CD14-positive monocyte (primary cell): ENCODE measurements at regions not wholly inside any gene's neighbourhood (a gene's known extent, or its start where the extent isn't known, plus 50 kb on each side); places are given as distances from the start of the nearest gene placed in this dataset.

Source experiments
- DNase-seq, 3 donors: peaks; one replicate each; pipeline ENCODE4 v3.0.0-alpha.2; 2011 to 2022
- H2AFZ ChIP-seq: 2 replicates; pipeline ENCODE4 v1.6.0; 2012; ENCODE audit warnings: mild to moderate bottlenecking, low read depth, low read length, inconsistent platforms; ENCODE audit not compliant: insufficient read depth, poor library complexity, severe bottlenecking
- H3K27ac ChIP-seq, 2 donors: 1 replicate in 1 of 2; 2 replicates in 1 of 2; pipeline ENCODE4 v1.5.1; 2012 to 2013; ENCODE audit warnings: low read length in 2 of 2, control low read depth in 1 of 2, inconsistent platforms in 1 of 2, low read depth in 1 of 2, mild to moderate bottlenecking in 1 of 2
- H3K27me3 ChIP-seq, 2 donors: one replicate each; pipeline versions ENCODE4 v1.6.0 to v1.6.1; 2011 to 2013; ENCODE audit warnings: low read length in 2 of 2; ENCODE audit not compliant: control insufficient read depth in 2 of 2, insufficient read depth in 2 of 2
- H3K36me3 ChIP-seq, 2 donors: replicated peaks in 1 of 2; 1 replicate in 1 of 2; 2 replicates in 1 of 2; pipeline versions ENCODE4 v1.5.1 to v1.6.1; 2012 to 2013; ENCODE audit warnings: low read length in 2 of 2, control low read depth in 1 of 2, inconsistent platforms in 1 of 2, mild to moderate bottlenecking in 1 of 2; ENCODE audit not compliant: insufficient read depth in 2 of 2, control insufficient read depth in 1 of 2
- H3K4me1 ChIP-seq, 2 donors: 1 replicate in 1 of 2; 2 replicates in 1 of 2; pipeline versions ENCODE4 v1.5.1 to v1.6.1; 2012 to 2013; ENCODE audit warnings: low read length in 2 of 2, control low read depth in 1 of 2, inconsistent platforms in 1 of 2, mild to moderate bottlenecking in 1 of 2, moderate library complexity in 1 of 2; ENCODE audit not compliant: insufficient read depth in 2 of 2, control insufficient read depth in 1 of 2
- H3K4me2 ChIP-seq: replicated peaks from 2 replicates; pipeline ENCODE3; 2012; ENCODE audit warnings: low read length, moderate library complexity, mild to moderate bottlenecking; ENCODE audit not compliant: poor library complexity, severe bottlenecking; ENCODE audit errors: extremely low read depth
- H3K4me3 ChIP-seq, 3 experiments: fragments of 200-600 bp in 1 of 3; sonication (generic) in 1 of 3; replicated peaks in 1 of 3; 1 replicate in 2 of 3; 2 replicates in 1 of 3; pipeline ENCODE4 v1.5.1; 2011 to 2013; ENCODE audit warnings: low read length in 3 of 3, mild to moderate bottlenecking in 3 of 3, control low read depth in 2 of 3, low read depth in 2 of 3, inconsistent platforms in 1 of 3, moderate library complexity in 1 of 3
- H3K79me2 ChIP-seq: 2 replicates; pipeline ENCODE4 v1.6.0; 2012; ENCODE audit warnings: mild to moderate bottlenecking, control low read depth, inconsistent platforms, low read length, moderate library complexity; ENCODE audit not compliant: insufficient read depth
- H3K9ac ChIP-seq: 2 replicates; pipeline ENCODE4 v1.6.0; 2017; ENCODE audit warnings: low read length, mild to moderate bottlenecking; ENCODE audit not compliant: insufficient read depth, poor library complexity, severe bottlenecking
- H3K9me3 ChIP-seq, 2 donors: replicated peaks in 1 of 2; 1 replicate in 1 of 2; 2 replicates in 1 of 2; pipeline versions ENCODE4 v1.5.1 to v1.6.1; 2012 to 2013; ENCODE audit warnings: low read length in 2 of 2, control low read depth in 1 of 2; ENCODE audit not compliant: control insufficient read depth in 1 of 2, insufficient read depth in 1 of 2
- H4K20me1 ChIP-seq: 2 replicates; pipeline ENCODE4 v1.6.0; 2012; ENCODE audit warnings: mild to moderate bottlenecking, low read length, control low read depth, moderate library complexity; ENCODE audit not compliant: insufficient read depth
- H3K27ac Mint-ChIP-seq, 7 donors: one replicate each; pipeline ENCODE4 v1.8.0; 2020; ENCODE audit warnings: mild to moderate bottlenecking in 7 of 7, mixed read lengths in 7 of 7, moderate library complexity in 6 of 7, inconsistent platforms in 2 of 7
- H3K27me3 Mint-ChIP-seq, 3 donors: one replicate each; pipeline ENCODE4 v1.8.0; 2021 to 2022; ENCODE audit warnings: low read depth in 3 of 3, mild to moderate bottlenecking in 3 of 3, mixed read lengths in 3 of 3, moderate library complexity in 3 of 3, inconsistent platforms in 1 of 3
- H3K36me3 Mint-ChIP-seq, 2 donors: one replicate each; pipeline ENCODE4 v1.8.0; 2020; ENCODE audit warnings: mixed read lengths in 2 of 2, inconsistent platforms in 1 of 2, mild to moderate bottlenecking in 1 of 2
- H3K4me1 Mint-ChIP-seq: one replicate; pipeline ENCODE4 v1.8.0; 2020; ENCODE audit warnings: mild to moderate bottlenecking, mixed read lengths
- H3K4me3 Mint-ChIP-seq, 2 donors: one replicate each; pipeline ENCODE4 v1.8.0; 2020; ENCODE audit warnings: mild to moderate bottlenecking in 2 of 2, mixed read lengths in 2 of 2, moderate library complexity in 1 of 2
- H3K9me3 Mint-ChIP-seq, 7 donors: one replicate each; pipeline ENCODE4 v1.8.0; 2020 to 2022; ENCODE audit warnings: mixed read lengths in 7 of 7, mild to moderate bottlenecking in 6 of 7, moderate library complexity in 6 of 7, inconsistent platforms in 2 of 7
- WGBS: methylation state at CpG from one replicate; pipeline ENCODE4 v1.1.5; 2013; ENCODE audit warnings: missing lambda C conversion rate; ENCODE audit not compliant: insufficient coverage; 5-methylcytosine and 5-hydroxymethylcytosine counted together
- intact Hi-C, 2 donors: fragments of 100-400 bp; cut with micrococcal nuclease; formaldehyde crosslinking; loops; one replicate each; pipeline versions ENCODE4 v1.15.0 to v1.15.1; 2023
- TF ChIP-seq, protein P1 (sequence below): fragments of 200-600 bp; IDR thresholded peaks from one replicate; pipeline ENCODE4 v1.8.0; 2022; ENCODE audit warnings: antibody characterized with exemption, mild to moderate bottlenecking

DNA sequence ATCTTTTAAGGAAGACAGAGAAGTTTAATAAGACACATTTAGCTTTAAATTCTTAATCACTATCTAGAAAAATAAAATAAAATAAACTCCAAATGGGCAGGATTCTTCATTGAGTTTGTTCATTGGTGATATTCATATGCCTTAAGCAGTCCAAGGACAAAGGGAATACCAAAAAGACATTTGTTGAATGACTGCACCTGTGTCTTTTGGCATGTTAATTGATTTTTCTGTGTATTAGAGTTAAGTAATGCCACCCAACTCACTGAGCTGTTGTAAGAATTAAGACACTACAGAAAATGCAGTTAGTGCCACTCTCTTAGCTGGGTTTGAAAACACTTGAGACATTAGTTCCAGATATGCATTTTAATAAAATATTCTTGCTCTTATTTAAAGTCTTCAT lies 683.6 kb upstream of the ROBO1 start:
- no peaks in the 10 kb centered on the region for H3K36me3 ChIP-seq
- H2AFZ ChIP-seq = no peak overlapping the region
- Mint-ChIP-seq H3K4me1 (no peaks in the 10 kb centered on the region), H3K27me3 (no peaks in the 10 kb centered on the region), H3K27ac (no peak overlapping the region), H3K9me3 (no peaks in the 10 kb centered on the region), H3K4me3 (no peak overlapping the region), H3K36me3 (no peaks in the 10 kb centered on the region)
- intact Hi-C loops = no loop called here
- H3K4me3 ChIP-seq = no peak overlapping the region
- no peaks in the 10 kb centered on the region for H3K79me2 ChIP-seq
- no peak overlapping the region for H3K4me2 ChIP-seq
- no peak overlapping the region for H3K9ac ChIP-seq
- no peaks in the 10 kb centered on the region for H3K27me3 ChIP-seq
- H4K20me1 ChIP-seq = no peaks in the 10 kb centered on the region
- TF ChIP-seq, protein P1, sequence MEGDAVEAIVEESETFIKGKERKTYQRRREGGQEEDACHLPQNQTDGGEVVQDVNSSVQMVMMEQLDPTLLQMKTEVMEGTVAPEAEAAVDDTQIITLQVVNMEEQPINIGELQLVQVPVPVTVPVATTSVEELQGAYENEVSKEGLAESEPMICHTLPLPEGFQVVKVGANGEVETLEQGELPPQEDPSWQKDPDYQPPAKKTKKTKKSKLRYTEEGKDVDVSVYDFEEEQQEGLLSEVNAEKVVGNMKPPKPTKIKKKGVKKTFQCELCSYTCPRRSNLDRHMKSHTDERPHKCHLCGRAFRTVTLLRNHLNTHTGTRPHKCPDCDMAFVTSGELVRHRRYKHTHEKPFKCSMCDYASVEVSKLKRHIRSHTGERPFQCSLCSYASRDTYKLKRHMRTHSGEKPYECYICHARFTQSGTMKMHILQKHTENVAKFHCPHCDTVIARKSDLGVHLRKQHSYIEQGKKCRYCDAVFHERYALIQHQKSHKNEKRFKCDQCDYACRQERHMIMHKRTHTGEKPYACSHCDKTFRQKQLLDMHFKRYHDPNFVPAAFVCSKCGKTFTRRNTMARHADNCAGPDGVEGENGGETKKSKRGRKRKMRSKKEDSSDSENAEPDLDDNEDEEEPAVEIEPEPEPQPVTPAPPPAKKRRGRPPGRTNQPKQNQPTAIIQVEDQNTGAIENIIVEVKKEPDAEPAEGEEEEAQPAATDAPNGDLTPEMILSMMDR = no peak
- DNase-seq = no peak
- H3K4me1 ChIP-seq = no peaks in the 10 kb centered on the region
- H3K9me3 ChIP-seq = no peaks in the 10 kb centered on the region
- H3K27ac ChIP-seq = no peak overlapping the region

DNA sequence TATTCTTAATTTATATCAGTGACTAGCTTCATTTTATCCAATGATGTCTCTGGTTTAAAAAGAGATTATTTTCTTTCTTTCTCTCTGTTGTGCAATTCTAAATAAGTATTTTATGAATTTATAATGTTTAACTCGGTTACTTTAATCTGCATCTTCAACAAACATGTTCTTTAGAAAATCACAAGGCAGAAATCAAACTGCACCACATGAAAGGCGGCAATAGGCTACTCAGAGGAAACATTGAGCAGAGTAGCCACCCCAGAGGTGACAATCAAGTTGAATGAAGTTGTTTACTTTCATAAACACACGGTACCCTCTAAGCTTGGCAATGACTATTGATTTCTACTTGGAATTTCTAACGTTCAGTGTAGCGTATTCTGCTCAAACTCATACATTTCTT lies 677.8 kb upstream of the ROBO1 start:
- Histone ChIP-seq H2AFZ (no peak overlapping the region), H3K27ac (no peak overlapping the region), H3K79me2 (no peaks in the 10 kb centered on the region), H3K36me3 (no peaks in the 10 kb centered on the region), H3K4me1 (no peaks in the 10 kb centered on the region), H3K4me2 (no peak overlapping the region), H3K9me3 (no peaks in the 10 kb centered on the region), H3K9ac (no peak overlapping the region), H3K4me3 (no peak overlapping the region), H3K27me3 (no peaks in the 10 kb centered on the region), H4K20me1 (no peaks in the 10 kb centered on the region)
- 75% methylated on average over 3 of the region's 5 CpGs for WGBS
- Mint-ChIP-seq H3K36me3 (no peaks in the 10 kb centered on the region), H3K4me3 (no peak overlapping the region), H3K4me1 (no peaks in the 10 kb centered on the region), H3K9me3 (no peaks in the 10 kb centered on the region), H3K27me3 (no peaks in the 10 kb centered on the region), H3K27ac (no peak overlapping the region)
- intact Hi-C loops = no loop called here
- TF ChIP-seq, protein P1 = no peak
- no peak for DNase-seq
